ENCODE measurements at regions not wholly inside any gene's neighbourhood (a gene's known extent, or its start where the extent isn't known, plus 50 kb on each side); places are given as distances from the start of the nearest gene placed in this dataset.

GRCh38 chr20:19937218-19937617 lies 79.9 kb upstream of the NAA20 start:
- Histone ChIP-seq H3K4me3 (peak overlapping the region in 9 of 12 donors; percentile 25 to 55 (median 40)), H3K27me3 (no peaks in the 10 kb centered on the region), H3K27ac (peak overlapping the region; percentile 51 to 90 (median 78)), H3K9me3 (no peaks in the 10 kb centered on the region), H3K36me3 (peaks cover 0 to 62% (median 11%) of the 10 kb centered on the region in 9 donors), H3K4me1 (peaks cover 5 to 99% (median 75%) of the 10 kb centered on the region in 12 donors)
- ATAC-seq = peak; percentile 14 to 71 (median 38)
- WGBS, 4 donors = 46 to 65% (median 58%) methylated on average over 11 of the region's 11 CpGs
- DNase-seq = peak; percentile 56 to 73 (median 59)
- TF ChIP-seq CTCF (IDR thresholded peaks at IDR 0.05) (no peak), POLR2A (IDR thresholded peaks at IDR 0.05) (peak in 1 of 2 donors; percentile 20)
- intact Hi-C loops (cut with DNase I) = loop anchor here in 4 of 10 donors (5.0 kb wide), 3 partner anchors 35 to 55 kb away; no protein-coding TSS in a partner anchor

GRCh38 chr20:19937651-19938420 lies 79.3 kb upstream of the NAA20 start:
- 61 to 79% (median 72%) methylated on average over 8 of the region's 8 CpGs for WGBS, 4 donors
- Histone ChIP-seq H3K4me1 (peaks cover 2 to 99% (median 74%) of the 10 kb centered on the region in 12 donors), H3K36me3 (peaks cover 0 to 63% (median 11%) of the 10 kb centered on the region in 9 donors), H3K27me3 (no peaks in the 10 kb centered on the region), H3K27ac (peak overlapping the region; percentile 51 to 90 (median 78)), H3K9me3 (no peaks in the 10 kb centered on the region), H3K4me3 (peak overlapping the region in 8 of 12 donors; percentile 25 to 55 (median 42))
- ATAC-seq = no peak
- TF ChIP-seq POLR2A (IDR thresholded peaks at IDR 0.05) = no peak
- TF ChIP-seq CTCF (IDR thresholded peaks at IDR 0.05) = no peak
- no peak for DNase-seq
- intact Hi-C loops (cut with DNase I) = loop anchor here in 4 of 10 donors (5.0 kb wide), 3 partner anchors 34 to 54 kb away; no protein-coding TSS in a partner anchor

GRCh38 chr20:19938421-19939090 lies 78.6 kb upstream of the NAA20 start:
- DNase-seq (no peak), ATAC-seq (no peak)
- H3K4me3 ChIP-seq = peak overlapping the region in 1 of 12 donors; percentile 55
- no peak for TF ChIP-seq CTCF (IDR thresholded peaks at IDR 0.05)
- TF ChIP-seq POLR2A (IDR thresholded peaks at IDR 0.05) = no peak
- no peaks in the 10 kb centered on the region for H3K9me3 ChIP-seq
- no peaks in the 10 kb centered on the region for H3K27me3 ChIP-seq
- peaks cover 5 to 99% (median 73%) of the 10 kb centered on the region in 12 donors for H3K4me1 ChIP-seq
- peaks cover 0 to 70% (median 11%) of the 10 kb centered on the region in 9 donors for H3K36me3 ChIP-seq
- WGBS, 4 donors = 95 to 98% (median 96%) methylated on average over 4 of the region's 4 CpGs
- intact Hi-C loops (cut with DNase I) = loop anchor here in 4 of 10 donors (5.0 kb wide), 3 partner anchors 34 to 54 kb away; no protein-coding TSS in a partner anchor
- peak overlapping the region in 7 of 12 donors; percentile 74 to 90 (median 81) for H3K27ac ChIP-seq

Measured in heart left ventricle (tissue), 16 donors.